SH-SY5Y (cell line): ENCODE measurements at regions not wholly inside any gene's neighbourhood (a gene's known extent, or its start where the extent isn't known, plus 50 kb on each side); places are given as distances from the start of the nearest gene placed in this dataset.

Source experiments
- GATA2 ChIP-seq: IDR thresholded peaks from 2 replicates; pipeline ENCODE4 v1.6.1; 2011; ENCODE audit warnings: mild to moderate bottlenecking, low read depth, low read length
- GATA3 ChIP-seq: IDR thresholded peaks from 2 replicates; pipeline ENCODE4 v1.6.1; 2011; ENCODE audit warnings: low read depth, mild to moderate bottlenecking, low read length, moderate library complexity

DNA sequence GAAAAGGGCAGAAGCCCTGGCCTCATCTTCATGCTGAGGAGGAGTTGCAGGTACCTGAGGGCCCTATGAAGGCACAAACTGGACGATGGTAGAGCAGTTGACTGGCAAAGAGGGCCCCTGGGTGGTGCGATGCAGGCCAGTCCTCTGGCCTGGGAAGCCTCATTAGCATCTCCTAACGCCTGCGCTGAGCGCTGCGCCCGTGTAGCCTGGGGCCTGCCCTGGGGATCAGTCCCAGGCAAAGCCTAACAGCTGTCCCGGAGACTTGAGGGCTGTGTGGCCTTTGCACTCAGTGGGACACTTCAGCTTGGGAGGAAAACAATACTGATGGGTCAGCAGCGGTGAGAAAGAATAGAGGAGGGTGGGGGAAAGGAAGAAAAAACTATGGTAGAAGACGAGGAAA lies 187.7 kb downstream of the RAP2A start:
- TF ChIP-seq GATA3 = no peak
- TF ChIP-seq GATA2 = no peak
